ENCODE measurements at regions not wholly inside any gene's neighbourhood (a gene's known extent, or its start where the extent isn't known, plus 50 kb on each side); places are given as distances from the start of the nearest gene placed in this dataset.

DNA sequence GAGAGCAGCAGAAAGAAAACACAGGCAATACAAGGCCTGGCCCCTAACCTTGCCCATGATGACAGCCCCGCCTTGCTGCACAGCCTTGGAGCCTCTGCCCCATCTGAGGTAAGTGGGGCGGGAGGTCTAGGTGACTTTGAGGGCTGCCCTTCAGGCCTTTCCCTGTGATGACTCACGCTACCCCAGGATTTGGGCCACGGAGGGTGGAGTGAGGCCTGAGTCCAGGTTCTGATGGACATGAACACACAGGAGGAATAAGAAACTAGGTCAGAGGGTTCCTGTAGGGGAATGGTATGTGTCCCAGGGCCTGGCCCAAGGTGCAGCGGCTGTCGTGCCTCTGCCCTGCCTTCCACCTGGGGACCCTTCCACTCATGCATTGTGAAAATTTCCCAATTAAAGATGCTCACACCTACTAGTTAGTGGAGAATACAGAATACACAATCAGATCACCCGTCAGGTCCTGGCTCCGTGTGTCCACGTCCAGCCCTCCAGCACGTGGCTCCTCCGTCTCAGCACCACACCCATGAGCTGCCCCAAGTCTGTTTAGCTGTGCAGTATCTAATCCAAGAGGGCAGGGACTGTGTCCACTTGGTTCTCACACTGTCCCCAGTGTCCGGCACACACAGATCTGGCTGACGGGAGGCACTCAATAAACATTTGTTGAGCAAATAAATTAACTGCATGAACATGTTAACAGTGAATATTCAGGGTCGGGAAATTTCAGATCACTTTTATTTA lies 111.0 kb downstream of the CHST1 start:
- DNase-seq (ENCODE audit: low read depth in 2 of 2): no peak

DNA sequence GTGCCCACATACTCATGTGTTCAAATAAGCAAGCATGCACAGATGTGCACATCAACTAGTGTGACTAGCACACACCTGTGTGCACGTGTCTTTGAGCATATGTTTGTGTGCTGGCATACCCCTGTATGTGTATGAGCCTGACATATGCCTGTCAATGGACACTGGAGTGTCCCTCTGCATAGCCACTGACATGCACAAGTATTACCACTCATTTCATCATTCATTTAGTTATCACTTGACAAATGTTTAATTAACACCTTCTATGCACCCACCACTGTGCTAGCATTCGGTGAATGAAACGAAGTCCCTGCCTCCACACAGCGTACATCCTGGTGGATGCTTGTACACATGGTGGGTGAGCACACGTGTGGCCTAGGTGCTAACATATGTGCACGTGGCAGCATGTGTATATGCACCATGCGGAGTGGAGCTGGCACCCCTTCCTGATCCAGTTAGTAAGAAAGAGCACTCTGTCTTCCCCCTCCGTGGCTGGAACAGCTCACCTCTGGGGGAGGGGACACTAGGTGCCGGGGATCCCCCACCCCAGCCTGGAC lies 112.0 kb downstream of the CHST1 start:
- DNase-seq (ENCODE audit: low read depth in 2 of 2): no peak

DNA sequence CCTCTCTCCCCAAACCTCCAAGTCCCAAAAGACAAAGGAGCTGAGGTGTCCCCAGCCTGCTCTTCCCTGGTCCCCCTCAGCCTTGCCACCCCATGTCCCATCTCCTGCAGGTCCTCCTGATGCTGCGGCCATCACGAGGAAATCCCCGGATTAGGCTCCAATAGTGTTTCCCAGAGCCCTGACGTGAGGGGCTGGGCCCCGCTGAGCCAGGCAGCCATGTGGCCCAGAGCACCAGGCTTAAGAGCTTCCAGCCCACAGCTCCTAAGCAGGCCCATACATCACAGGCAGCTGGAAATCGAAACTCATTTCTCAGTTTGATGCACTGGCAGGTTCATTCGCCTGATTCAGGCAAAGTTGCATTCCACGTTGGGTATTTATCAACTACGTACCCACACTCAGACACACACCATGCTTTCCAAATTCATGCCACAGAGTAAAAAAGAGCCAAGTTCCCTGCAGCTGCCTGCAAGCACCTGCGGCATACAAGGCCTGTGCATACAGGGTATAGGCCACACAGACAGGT lies 114.2 kb downstream of the CHST1 start:
- DNase-seq (ENCODE audit: low read depth in 2 of 2): no peak

DNA sequence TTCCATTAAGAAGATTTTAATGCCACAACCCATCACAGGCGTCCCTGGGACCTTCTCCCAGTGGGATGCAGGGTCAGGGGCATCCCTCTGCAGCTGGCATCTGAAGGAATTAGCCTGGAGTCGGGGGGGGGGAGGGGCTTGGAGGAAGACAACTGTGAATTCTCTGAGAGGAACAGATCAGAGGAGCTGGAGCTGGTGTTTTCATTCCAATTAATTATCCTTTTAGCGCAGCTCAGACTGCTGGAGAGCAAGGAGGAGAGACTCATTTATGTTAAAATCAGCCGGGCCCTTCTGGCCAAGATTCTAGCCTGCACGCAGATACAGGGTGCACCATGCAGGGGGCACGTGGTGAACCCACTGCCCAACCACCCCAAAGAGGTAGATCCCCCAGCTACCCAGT lies 116.2 kb downstream of the CHST1 start:
- no peak for DNase-seq (ENCODE audit: low read depth in 2 of 2)

DNA sequence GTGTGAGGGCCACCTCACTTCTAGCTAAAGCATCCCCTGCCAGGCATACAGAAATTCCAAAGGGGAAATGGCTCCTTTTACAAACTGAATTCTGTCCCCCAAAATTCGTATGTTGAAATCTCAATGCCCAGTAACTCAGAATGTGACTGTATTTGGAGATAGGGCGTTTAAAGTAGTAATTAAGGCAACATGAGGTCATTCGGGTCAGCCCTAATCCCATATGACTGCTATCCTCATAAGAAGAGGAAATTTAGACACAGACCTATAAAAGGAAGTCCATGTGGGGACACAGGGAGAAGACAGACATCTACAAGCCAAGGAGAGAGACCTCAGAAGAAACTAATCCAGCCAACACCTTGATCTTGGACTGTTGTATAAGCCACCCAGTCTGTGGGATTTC lies 119.1 kb downstream of the CHST1 start:
- no peak for DNase-seq (ENCODE audit: low read depth in 2 of 2)

DNA sequence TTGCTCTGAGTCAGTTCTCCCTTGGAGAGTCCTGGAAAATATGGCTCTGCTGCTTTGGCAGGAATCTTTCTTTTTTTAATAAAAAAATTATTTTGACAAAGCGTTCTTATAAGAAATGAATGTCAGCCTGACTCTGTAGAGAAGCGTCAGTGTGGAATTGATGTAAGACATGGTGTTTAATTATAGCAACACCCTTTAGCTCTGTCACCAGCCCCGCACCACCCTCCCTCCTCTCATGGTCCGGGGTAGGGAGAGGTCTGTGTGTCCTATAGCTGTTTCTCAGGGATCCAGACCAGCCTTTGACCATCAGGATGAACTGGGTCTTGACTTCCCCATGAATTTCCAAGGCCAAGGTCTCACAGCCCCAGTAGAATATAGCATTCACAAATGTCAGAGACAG lies 120.6 kb downstream of the CHST1 start:
- no peak for DNase-seq (ENCODE audit: low read depth in 2 of 2)

GRCh38 chr11:45543808-45544422 lies 121.5 kb downstream of the CHST1 start:
- no peak for DNase-seq (ENCODE audit: low read depth in 2 of 2)

DNA sequence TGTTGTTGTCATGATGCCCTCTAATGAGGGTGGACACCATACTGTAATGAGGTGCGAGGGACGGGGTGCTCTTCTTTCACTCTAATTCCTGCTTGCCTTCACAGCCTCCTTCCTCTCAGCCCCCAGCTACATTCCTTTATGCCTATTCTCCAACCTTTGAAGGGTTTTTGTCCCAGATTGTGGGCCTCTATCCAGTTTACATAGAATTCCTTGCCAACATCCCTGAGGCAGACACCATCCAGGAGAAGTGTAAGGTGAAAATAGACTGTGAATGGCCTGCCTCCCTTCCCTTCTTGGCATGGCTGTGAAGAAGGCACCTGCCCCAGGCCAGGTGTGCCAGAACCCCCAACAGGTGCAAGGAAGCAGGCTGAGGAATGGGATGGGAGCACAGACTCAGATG lies 122.3 kb downstream of the CHST1 start:
- no peak for DNase-seq (ENCODE audit: low read depth in 2 of 2)

GRCh38 chr11:45541693-45542434 lies 123.6 kb downstream of the CHST1 start:
- DNase-seq (ENCODE audit: low read depth in 2 of 2): no peak

GRCh38 chr11:45538939-45539338 lies 126.5 kb downstream of the CHST1 start:
- DNase-seq (ENCODE audit: low read depth in 2 of 2): no peak

DNA sequence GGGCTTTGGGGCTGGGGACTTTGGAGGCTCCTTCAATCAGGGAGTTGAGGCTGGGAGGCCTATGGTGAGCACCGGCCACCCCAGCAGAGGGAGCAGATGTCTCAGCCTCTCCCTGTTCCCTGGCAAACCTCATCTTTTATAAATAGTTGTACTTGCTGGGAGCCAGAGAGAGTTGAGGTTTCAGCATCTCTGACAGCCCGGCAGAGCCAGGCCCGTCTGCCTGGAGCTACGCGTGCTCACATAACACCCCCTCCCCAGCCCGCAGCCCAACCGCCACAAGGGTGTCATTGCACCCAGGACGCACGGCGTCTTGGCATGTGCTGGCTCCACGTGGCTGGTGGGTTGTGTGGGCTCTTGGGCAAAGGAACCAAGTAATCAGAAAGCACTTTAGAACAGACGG lies 127.1 kb downstream of the CHST1 start:
- no peak for DNase-seq (ENCODE audit: low read depth in 2 of 2)

GRCh38 chr11:45537614-45538013 lies 127.8 kb downstream of the CHST1 start:
- DNase-seq (ENCODE audit: low read depth in 2 of 2): no peak

- DNase-seq (ENCODE audit: low read depth in 2 of 2): no peak
Observed at GRCh38 chr11:45535033-45535432, 130.4 kb downstream of the CHST1 start.

GRCh38 chr11:45534132-45534531 lies 131.3 kb downstream of the CHST1 start:
- no peak for DNase-seq (ENCODE audit: low read depth in 2 of 2)

GRCh38 chr11:45532546-45532945 lies 132.9 kb downstream of the CHST1 start:
- no peak for DNase-seq (ENCODE audit: low read depth in 2 of 2)

DNA sequence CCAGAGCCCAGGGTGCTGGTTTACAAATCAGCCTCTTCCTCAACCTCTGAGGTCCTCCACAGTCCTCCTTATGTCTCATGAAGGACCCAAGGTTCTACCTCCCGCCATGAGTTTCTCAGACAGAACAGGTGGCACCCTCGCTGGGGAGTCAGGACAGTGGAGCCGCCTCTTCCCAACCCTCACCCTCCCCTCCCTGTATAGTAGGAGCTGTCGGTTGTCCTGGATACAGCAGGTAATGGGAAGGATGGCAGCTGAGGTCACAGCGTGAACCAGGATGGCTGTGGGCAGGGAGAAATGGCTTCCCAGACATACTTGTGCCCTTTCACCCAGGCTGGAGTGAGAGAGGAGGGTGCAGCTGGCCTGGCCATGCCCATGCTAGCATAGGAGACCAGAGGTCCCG lies 134.6 kb downstream of the CHST1 start:
- DNase-seq (ENCODE audit: low read depth in 2 of 2): no peak

- DNase-seq (ENCODE audit: low read depth in 2 of 2): no peak
Observed at GRCh38 chr11:45530111-45530510, 135.3 kb downstream of the CHST1 start.

- no peak for DNase-seq (ENCODE audit: low read depth in 2 of 2)
Observed at GRCh38 chr11:45528435-45528834, 137.0 kb downstream of the CHST1 start.

GRCh38 chr11:45527898-45528297 lies 137.5 kb downstream of the CHST1 start:
- no peak for DNase-seq (ENCODE audit: low read depth in 2 of 2)

DNA sequence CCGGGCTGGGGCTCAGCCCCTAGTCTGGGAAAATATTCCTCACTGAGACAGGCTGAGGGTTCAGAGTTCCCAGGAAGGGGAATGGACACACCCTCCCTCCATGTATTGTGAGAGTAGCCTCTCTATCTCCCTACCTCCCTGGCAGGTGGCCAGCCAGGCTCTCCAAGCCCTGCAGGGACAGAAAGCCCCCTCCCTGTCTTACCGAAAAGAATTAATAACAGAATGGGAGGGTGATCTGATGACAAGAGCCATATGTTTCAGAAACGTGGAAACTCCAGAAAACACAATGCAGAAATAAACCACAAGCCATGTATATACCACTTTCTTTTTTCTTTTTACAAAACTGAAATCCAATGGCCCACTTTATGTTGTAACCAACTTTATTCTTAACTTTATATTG lies 140.0 kb downstream of the CHST1 start:
- no peak for DNase-seq (ENCODE audit: low read depth in 2 of 2)

GRCh38 chr11:45523760-45524159 lies 141.7 kb downstream of the CHST1 start:
- no peak for DNase-seq (ENCODE audit: low read depth in 2 of 2)

DNA sequence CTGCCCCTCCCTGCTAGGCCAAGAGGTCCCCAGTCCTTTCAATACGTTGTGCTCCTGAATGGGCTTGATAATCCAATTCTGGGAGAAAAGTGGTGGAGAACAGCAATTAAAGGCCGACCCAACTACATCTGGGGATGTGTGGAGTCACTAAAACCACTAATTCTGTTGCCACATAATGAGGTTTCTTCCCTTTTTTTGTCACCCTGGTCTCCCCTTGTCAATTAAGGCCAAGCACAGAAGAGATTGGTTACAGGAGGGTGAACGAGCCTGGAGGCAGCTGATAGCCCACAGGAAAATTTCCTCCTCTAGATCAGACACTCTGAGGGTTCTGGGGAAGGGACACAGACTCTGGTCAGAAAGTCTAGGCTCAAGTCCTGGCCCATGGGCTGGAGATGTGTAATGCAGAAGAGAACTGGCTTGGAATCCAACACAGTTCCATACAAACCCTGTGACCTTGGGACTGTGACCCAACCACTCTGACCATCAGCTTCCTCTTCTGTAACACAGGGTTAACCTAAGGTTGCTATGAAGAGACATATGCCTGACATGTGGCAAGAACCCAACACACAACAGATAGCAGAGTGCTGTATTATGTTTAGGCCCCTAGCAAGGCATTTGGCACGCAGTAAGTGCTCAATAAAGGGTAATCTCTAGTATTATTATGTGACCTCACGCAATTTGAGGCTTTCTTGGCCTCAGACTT lies 146.4 kb downstream of the CHST1 start:
- no peak for DNase-seq (ENCODE audit: low read depth in 2 of 2)
